ENCODE measurements at regions not wholly inside any gene's neighbourhood (a gene's known extent, or its start where the extent isn't known, plus 50 kb on each side); places are given as distances from the start of the nearest gene placed in this dataset.

- Mint-ChIP-seq H3K27me3 (ENCODE audit: insufficient read depth) (peaks cover 29% of the 10 kb centered on the region), H3K4me3 (no peak overlapping the region), H3K36me3 (ENCODE audit: low read depth) (no peaks in the 10 kb centered on the region), H3K27ac (no peak overlapping the region), H3K4me1 (ENCODE audit: low read depth) (no peaks in the 10 kb centered on the region), H3K9me3 (no peaks in the 10 kb centered on the region)
- TF ChIP-seq CTCF (IDR thresholded peaks at IDR 0.05), result no peak
- DNase-seq, result no peak
Measured at GRCh38 chr5:159833088-159833487, 83.2 kb upstream of the ADRA1B start.

- no peak overlapping the region for H3K4me3 Mint-ChIP-seq
- DNase-seq, result no peak
- H3K36me3 Mint-ChIP-seq (ENCODE audit: low read depth), result no peaks in the 10 kb centered on the region
- no peak for TF ChIP-seq CTCF (IDR thresholded peaks at IDR 0.05)
- no peaks in the 10 kb centered on the region for H3K4me1 Mint-ChIP-seq (ENCODE audit: low read depth)
- peaks cover 29% of the 10 kb centered on the region for H3K27me3 Mint-ChIP-seq (ENCODE audit: insufficient read depth)
- no peaks in the 10 kb centered on the region for H3K9me3 Mint-ChIP-seq
- H3K27ac Mint-ChIP-seq, result no peak overlapping the region
Measured at GRCh38 chr5:159833846-159834245, 82.4 kb upstream of the ADRA1B start.

GRCh38 chr5:159835548-159835947 lies 80.7 kb upstream of the ADRA1B start:
- TF ChIP-seq CTCF (IDR thresholded peaks at IDR 0.05), result no peak
- H3K9me3 Mint-ChIP-seq, result no peaks in the 10 kb centered on the region
- peaks cover 27% of the 10 kb centered on the region for H3K27me3 Mint-ChIP-seq (ENCODE audit: insufficient read depth)
- no peak overlapping the region for H3K4me3 Mint-ChIP-seq
- no peak for DNase-seq
- H3K36me3 Mint-ChIP-seq (ENCODE audit: low read depth), result no peaks in the 10 kb centered on the region
- H3K4me1 Mint-ChIP-seq (ENCODE audit: low read depth), result no peaks in the 10 kb centered on the region
- no peak overlapping the region for H3K27ac Mint-ChIP-seq

- Mint-ChIP-seq H3K27me3 (ENCODE audit: insufficient read depth) (peaks cover 28% of the 10 kb centered on the region), H3K27ac (no peak overlapping the region), H3K4me1 (ENCODE audit: low read depth) (no peaks in the 10 kb centered on the region), H3K4me3 (no peak overlapping the region), H3K36me3 (ENCODE audit: low read depth) (no peaks in the 10 kb centered on the region), H3K9me3 (no peaks in the 10 kb centered on the region)
- no peak for TF ChIP-seq CTCF (IDR thresholded peaks at IDR 0.05)
- DNase-seq, result no peak
Measured at GRCh38 chr5:159836691-159837090, 79.6 kb upstream of the ADRA1B start.

GRCh38 chr5:159837860-159838259 lies 78.4 kb upstream of the ADRA1B start:
- Mint-ChIP-seq H3K27ac (no peak overlapping the region), H3K27me3 (ENCODE audit: insufficient read depth) (peaks cover 22% of the 10 kb centered on the region), H3K9me3 (no peaks in the 10 kb centered on the region), H3K4me3 (no peak overlapping the region), H3K36me3 (ENCODE audit: low read depth) (no peaks in the 10 kb centered on the region), H3K4me1 (ENCODE audit: low read depth) (no peaks in the 10 kb centered on the region)
- DNase-seq, result no peak
- TF ChIP-seq CTCF (IDR thresholded peaks at IDR 0.05), result no peak

All from HFFc6 (cell line).